Stimulated activated CD4-positive, alpha-beta T cell treated with anti-CD3 and anti-CD28 coated beads, Interleukin-1b, Interleukin-23, amount 100 ng/mL, for 4 hours (primary cell): ENCODE measurements at regions not wholly inside any gene's neighbourhood (a gene's known extent, or its start where the extent isn't known, plus 50 kb on each side); places are given as distances from the start of the nearest gene placed in this dataset.

ENCODE experiments used
- DNase-seq, 2 donors: peaks; one replicate each; pipeline ENCODE4 v3.0.0-alpha.2; 2020; ENCODE audit warnings: low read depth in 2 of 2

GRCh38 chr2:38509947-38510326, 92.8 kb downstream of the HNRNPLL start:
- no peak for DNase-seq

DNA sequence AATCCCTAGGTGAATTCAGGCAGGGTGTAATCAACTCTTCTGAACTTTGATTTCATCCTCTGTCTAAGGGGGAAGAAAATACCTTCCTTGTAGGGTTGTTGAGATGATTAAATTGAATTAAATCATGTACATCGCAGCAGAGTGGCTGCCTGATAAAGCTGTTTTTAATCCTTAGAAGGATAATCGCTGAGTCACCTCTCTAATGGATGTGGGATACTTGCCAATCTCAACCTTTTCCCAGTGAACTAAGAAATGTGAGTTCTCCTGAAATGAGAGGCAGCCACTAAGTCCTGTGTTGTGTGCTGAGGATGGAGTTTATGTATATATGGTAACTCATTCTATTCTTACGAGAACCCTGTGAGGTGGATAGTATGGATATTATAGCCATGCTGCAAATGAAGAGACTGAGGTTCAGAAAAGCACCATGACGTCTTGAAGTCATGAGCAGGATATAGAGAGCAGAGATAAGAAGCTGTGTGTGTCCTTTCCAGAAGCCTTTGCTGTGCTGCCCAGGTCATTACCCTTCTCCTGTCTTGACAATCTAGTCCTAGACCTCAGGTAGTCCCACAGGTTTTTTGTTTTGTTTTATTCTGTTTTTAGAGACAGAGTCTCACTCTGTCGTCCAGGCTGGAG, 93.3 kb downstream of the HNRNPLL start:
- DNase-seq: no peak

- peak; percentile 69 to 77 for DNase-seq
Observed at GRCh38 chr2:38508311-38509039, 94.3 kb downstream of the HNRNPLL start.

GRCh38 chr2:38507712-38508111, 95.0 kb downstream of the HNRNPLL start:
- DNase-seq: no peak

- no peak for DNase-seq
Observed at GRCh38 chr2:38505779-38506178, 96.9 kb downstream of the HNRNPLL start.

GRCh38 chr2:38504169-38504568, 98.6 kb downstream of the HNRNPLL start:
- DNase-seq: no peak

GRCh38 chr2:38502107-38502506, 100.6 kb downstream of the HNRNPLL start:
- no peak for DNase-seq

DNA sequence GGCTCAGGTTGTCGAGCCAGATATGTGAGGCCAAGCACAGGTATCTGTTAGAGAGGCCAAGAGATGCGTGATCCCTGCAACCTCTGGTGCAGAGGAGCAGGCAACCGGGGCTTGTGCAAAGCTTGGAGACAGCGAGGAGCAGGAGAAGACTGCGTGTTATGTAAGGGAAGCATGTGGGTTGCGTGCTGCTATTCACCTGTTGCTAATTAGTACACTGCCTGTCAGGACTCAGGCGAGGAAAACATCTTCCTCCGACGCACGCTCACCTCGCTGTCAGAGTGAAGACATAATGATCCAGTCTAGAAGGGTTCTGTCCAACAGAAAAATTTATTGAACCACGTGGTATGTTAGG, 102.5 kb downstream of the HNRNPLL start:
- no peak for DNase-seq

GRCh38 chr2:38499548-38500282, 103.0 kb downstream of the HNRNPLL start:
- DNase-seq: no peak

DNA sequence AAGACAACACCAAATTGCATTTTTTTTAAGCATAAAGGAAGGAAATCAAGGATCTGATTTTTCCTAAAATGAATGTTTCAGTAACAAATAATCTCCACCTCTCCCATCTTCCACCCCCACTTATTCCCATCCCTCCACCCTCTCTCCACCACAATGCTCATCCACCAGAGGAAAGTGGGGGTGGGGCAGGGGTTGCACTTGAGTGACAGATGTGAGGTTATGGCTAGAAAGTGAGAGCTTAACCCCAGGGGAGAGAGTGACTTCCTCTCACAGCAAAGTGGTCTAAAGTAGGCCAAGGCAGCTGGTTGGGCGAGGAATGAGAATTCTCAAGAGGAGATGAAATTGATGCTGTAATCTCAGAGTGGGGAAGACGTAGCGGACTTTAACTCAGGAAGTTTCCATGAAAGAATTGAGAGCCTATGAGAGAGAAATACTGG, 104.7 kb downstream of the HNRNPLL start:
- DNase-seq: no peak

- no peak for DNase-seq
Observed at GRCh38 chr2:38497670-38498037, 105.1 kb downstream of the HNRNPLL start.

GRCh38 chr2:38496927-38497669, 105.6 kb downstream of the HNRNPLL start:
- DNase-seq: no peak

DNA sequence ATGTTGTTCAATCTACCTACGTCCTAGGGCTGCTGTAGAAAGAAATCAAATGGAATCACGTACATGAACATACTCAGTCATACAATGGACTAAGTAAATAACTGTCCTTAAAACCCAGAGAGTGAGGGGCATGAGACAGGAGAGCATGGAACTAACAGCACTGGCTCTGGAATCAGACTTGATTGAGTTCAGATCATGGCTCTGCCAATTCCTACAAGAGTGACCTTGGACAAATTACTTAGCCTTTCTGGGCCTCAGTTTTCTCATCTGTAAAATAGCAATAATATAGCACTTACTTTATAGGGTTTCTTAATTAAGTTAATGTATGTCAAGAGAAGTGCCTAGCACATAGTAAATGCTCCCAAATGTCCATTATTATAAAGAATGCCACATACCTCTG, 106.8 kb downstream of the HNRNPLL start:
- DNase-seq: no peak

- no peak for DNase-seq
Observed at GRCh38 chr2:38494394-38494793, 108.3 kb downstream of the HNRNPLL start.

DNA sequence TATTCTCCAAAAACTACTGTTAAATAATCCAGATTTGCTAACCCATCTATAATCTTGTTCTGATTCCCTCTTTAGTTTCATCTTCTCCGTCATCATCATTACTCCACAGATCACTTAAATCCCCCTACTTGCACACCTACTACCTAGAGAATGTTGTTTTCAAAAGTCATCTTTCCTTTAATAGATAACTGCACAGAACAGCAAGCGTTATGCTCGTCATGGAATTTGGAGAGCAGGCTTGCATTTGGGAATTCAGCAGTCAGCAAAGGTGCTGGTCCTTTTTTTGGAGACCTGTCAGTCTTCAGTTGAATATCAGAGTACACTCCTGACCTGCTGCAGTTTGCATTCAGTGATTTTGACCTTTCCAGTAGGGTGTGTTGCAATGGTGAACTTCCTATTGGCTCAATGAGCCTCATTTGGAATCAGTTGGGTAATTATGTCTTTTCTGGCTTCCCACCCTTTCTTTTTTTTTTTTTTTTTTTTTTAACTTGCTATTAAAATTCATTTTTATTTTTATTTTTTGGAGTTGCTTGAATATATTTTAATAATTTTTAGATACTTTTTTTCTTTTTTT, 110.6 kb downstream of the HNRNPLL start:
- DNase-seq: no peak

DNA sequence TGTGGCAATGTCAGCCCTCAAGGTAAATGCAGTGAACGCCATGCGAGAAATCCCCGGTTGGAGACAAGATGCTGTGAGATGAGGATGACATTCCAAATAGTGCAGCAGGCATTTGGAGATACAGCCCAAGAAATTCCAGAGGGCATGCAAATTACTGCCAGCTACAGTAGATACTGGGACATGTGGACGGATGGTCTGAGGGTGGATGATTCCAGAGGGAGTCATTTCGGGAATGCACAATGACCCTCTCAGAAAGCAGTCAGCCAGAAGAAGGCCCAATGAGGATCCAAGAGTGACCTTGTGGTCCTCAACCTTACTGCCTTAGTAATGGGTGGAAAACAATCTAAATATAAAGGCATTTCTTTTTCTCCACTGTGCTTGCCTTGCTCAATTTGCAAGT, 111.3 kb downstream of the HNRNPLL start:
- DNase-seq: no peak

GRCh38 chr2:38489846-38490245, 112.8 kb upstream of the ATL2 start:
- no peak for DNase-seq

- DNase-seq: no peak
Observed at GRCh38 chr2:38487852-38488251, 110.8 kb upstream of the ATL2 start.

DNA sequence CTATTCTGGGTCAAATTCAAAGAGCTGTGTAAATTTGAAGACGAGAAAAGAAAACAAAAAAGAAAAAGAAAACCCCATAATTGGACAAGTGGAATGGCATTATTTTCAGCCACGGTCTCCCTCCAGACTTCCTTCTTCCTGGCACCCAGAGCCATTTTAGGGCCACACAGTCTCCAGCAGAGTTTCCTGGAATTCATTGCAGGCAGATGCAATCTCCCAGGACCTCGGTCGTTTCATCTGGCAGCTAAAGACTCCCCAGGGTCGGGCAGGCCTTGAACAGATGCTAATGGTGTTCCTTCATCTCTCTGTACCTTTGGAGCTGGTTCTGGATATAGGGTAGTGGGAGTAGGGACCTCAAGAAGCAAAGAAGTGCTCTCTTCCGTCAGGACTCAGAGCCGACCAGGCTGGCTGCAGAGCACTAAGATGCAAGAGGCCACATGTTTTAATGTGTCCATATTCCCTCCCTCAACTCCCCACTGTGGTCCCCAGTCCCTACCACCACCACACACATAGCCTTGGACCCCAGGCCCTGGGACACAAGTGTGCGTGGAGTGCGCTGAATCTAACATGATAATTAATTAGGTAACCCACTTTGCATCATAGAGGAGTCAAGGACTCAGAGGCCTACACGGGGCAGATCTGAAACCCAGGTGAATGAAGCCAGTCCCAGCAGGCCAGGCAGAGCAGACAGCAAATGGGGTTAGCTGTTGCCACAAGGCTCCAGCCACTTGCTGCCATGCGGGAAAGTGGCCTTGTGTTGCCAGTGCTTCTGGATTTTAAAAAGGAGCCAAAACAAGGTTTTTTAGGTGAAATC, 109.3 kb upstream of the ATL2 start:
- no peak for DNase-seq

GRCh38 chr2:38485734-38486133, 108.7 kb upstream of the ATL2 start:
- DNase-seq: no peak

DNA sequence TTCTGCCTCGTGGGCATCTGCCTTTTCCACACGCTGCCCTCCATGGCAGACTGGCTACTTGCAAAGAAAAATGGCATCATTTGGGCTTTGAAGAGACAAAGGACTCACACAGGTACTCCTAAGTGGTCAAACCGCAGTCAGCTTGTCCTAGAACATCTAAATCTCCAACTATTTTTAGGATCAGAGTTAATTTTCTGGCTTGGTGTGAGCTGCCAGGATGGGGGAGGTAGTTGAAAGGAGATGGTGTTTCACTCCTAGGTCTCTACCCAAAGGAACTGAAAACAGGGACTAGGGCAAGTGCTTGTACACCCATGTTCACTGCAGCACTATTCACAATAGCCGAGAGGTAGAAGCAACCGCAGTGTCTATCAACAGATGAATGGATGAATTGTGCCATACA, 107.9 kb upstream of the ATL2 start:
- no peak for DNase-seq
